ENCODE measurements at regions not wholly inside any gene's neighbourhood (a gene's known extent, or its start where the extent isn't known, plus 50 kb on each side); places are given as distances from the start of the nearest gene placed in this dataset.

DNA sequence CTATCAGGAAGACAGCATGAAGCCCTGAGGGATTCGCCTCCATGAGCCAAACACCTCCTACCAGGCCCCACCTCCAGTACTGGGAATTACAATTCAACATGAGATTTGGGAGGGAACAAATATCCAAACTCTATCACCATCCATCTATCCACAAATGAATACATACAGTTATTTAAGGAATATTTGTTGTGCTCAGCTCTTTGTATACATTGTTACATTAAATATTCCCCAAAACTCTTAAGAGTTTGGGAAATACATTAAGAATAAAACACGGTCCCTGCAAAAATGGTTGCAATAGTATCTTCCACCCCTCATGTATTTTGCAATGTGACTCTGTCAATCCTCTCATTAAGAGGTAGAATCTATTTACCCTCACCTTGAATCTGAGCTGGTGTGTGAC lies 109.8 kb upstream of the PLXNC1 start:
- TF ChIP-seq, protein P1, sequence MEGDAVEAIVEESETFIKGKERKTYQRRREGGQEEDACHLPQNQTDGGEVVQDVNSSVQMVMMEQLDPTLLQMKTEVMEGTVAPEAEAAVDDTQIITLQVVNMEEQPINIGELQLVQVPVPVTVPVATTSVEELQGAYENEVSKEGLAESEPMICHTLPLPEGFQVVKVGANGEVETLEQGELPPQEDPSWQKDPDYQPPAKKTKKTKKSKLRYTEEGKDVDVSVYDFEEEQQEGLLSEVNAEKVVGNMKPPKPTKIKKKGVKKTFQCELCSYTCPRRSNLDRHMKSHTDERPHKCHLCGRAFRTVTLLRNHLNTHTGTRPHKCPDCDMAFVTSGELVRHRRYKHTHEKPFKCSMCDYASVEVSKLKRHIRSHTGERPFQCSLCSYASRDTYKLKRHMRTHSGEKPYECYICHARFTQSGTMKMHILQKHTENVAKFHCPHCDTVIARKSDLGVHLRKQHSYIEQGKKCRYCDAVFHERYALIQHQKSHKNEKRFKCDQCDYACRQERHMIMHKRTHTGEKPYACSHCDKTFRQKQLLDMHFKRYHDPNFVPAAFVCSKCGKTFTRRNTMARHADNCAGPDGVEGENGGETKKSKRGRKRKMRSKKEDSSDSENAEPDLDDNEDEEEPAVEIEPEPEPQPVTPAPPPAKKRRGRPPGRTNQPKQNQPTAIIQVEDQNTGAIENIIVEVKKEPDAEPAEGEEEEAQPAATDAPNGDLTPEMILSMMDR (conservative IDR thresholded peaks at IDR 0.05; ENCODE audit: low read depth, low read length), result no peak
- H3K4me3 ChIP-seq (ENCODE audit: low read length), result no peak overlapping the region
- DNase-seq (ENCODE audit: low read depth), result no peak

DNA sequence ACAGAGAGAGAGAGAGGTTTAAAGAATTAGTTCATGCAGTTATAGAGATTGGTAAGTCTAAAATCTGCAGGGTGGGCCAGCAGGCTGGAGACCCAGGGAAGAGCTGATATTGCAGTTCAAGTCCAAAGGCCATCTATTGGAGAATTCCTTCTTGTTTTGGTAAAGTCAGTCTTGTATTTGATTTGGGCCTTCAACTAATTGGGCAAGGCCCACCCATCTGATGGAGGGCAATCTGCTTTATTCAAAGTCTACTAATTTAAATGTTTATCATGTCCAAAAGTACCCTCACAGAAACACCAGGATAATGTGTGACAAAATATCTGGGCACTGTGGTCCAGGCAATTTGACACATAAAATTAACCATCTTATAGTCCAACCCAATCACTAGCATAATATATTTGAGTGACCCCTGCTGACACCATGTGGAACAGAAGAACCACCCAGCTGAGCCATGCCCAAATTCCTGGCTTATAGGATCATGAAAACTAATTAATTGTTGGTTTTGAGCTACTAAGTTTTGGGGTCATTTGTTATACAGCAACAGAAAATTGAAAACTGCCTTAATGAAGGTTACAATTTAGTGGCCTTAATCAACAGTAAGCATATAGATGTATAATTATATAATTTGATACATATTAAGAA lies 109.1 kb upstream of the PLXNC1 start:
- no peak for DNase-seq (ENCODE audit: low read depth)
- no peak overlapping the region for H3K4me3 ChIP-seq (ENCODE audit: low read length)
- TF ChIP-seq, protein P1 (conservative IDR thresholded peaks at IDR 0.05; ENCODE audit: low read depth, low read length), result no peak

DNA sequence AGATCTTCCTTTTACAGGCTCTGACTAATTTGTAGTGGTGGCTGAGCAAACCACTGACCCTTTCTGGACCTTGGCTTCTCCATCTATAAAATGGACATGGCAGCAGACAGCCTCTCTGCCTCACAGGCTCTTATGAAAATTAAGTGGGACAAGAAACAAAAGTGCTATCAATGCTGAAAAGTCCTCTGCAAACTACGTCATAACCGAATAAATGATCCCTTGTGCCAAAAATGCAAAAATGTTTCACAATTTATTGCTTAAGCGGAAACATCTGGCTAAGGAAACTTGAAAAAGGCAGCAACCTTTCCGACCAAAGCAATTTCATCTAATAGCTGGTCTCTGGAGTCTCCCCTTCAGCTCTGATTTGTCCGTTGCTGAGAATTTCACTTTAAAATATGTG lies 108.5 kb upstream of the PLXNC1 start:
- DNase-seq (ENCODE audit: low read depth), result no peak
- no peak overlapping the region for H3K4me3 ChIP-seq (ENCODE audit: low read length)
- TF ChIP-seq, protein P1 (conservative IDR thresholded peaks at IDR 0.05; ENCODE audit: low read depth, low read length), result no peak

DNA sequence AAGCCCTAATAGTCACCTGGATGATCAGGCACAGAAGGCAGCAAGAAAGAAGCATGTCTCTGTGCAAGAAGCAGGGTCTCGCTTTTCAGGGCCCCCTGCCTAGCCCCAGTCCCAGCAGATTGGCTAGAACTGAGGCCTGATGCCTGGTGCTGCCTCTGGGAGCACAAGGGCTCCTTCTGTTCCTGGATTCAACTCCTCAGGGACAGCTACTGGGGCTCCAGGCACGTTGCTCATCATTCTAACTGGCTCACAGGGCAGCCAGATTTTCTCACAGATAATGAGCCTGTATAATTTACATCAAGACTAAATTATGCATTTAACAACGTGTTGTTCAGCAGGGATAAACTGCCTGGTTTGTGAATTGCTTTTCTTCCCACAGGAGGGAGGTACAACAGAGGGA lies 106.5 kb upstream of the PLXNC1 start:
- TF ChIP-seq, protein P1 (conservative IDR thresholded peaks at IDR 0.05; ENCODE audit: low read depth, low read length), result no peak
- H3K4me3 ChIP-seq (ENCODE audit: low read length), result no peak overlapping the region
- no peak for DNase-seq (ENCODE audit: low read depth)

DNA sequence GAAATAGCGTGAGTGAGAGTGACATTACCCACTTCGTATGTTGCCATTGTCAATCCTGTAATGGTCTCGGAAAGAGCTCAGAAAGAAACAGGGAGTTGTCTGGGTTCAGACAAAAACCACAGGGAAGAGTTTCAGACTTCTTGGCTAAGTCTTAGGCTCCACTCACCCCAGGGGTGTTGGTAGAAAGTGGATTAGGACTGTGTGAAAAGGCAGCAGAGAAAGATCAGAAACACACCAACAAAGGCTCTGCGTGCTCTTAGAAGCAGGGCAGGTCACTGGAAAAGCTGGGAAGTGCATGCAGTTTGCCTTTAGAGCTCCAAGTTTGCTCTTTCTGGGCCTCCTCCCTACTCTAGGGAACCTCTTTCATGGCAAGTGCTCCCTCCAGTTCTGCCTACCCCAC lies 106.1 kb upstream of the PLXNC1 start:
- DNase-seq (ENCODE audit: low read depth), result no peak
- H3K4me3 ChIP-seq (ENCODE audit: low read length), result no peak overlapping the region
- TF ChIP-seq, protein P1 (conservative IDR thresholded peaks at IDR 0.05; ENCODE audit: low read depth, low read length), result no peak

DNA sequence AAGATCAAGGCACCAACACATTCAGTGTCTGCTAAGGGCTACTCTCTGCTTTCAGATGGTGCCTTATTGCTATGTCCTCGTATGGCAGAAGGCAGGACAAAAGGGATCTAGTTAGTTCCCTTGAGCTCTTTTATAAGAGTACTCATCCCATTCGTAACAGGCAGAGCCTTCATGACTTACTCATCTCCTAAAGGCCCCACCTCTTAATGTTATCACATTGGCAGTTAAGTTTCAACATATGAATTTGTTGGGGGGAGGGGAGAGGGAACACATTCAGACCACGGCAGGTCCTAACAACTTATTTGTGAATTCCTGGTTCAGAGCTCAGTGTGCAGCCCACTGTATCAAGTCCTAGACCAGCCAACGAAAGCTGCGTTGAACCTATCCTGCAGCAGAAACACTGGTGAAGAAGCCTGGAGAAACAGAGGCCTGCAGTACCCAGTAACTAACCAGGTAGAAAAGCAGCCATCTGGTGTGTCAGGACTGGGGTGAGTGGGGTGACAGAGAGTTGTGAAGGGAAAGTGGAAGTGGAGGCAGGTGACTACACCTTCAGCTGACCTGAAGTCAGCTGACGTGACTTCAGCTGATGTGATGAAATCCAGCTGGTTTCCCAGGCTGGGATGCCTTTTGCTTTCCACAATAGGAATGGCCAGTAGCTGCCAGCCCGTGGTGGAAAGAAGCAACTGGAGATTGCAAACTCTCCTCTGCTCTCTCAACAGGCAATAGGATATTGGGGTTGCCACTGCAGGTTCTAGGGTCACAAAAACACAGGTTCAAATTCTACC lies 101.6 kb upstream of the PLXNC1 start:
- DNase-seq (ENCODE audit: low read depth), result no peak
- no peak overlapping the region for H3K4me3 ChIP-seq (ENCODE audit: low read length)
- TF ChIP-seq, protein P1 (conservative IDR thresholded peaks at IDR 0.05; ENCODE audit: low read depth, low read length), result no peak
